Sigmoid colon (tissue), 6 donors: ENCODE measurements at regions not wholly inside any gene's neighbourhood (a gene's known extent, or its start where the extent isn't known, plus 50 kb on each side); places are given as distances from the start of the nearest gene placed in this dataset.

Experiments
- DNase-seq: peaks from one replicate; pipeline ENCODE4 v3.0.0-alpha.2; 2019
- H3K27ac ChIP-seq, 4 donors: fragments of 200-600 bp; sonication (generic); one replicate each; pipeline ENCODE4 v1.5.1; 2016 to 2019; ENCODE audit warnings: mild to moderate bottlenecking in 1 of 4
- H3K27me3 ChIP-seq, 3 donors: fragments of 200-600 bp; sonication (generic); one replicate each; pipeline ENCODE4 v1.5.1; 2019; ENCODE audit warnings: mild to moderate bottlenecking in 1 of 3
- H3K36me3 ChIP-seq, 4 donors: fragments of 200-600 bp; sonication (generic); one replicate each; pipeline ENCODE4 v1.5.1; 2016 to 2019
- H3K4me1 ChIP-seq, 4 donors: fragments of 200-600 bp; sonication (generic); one replicate each; pipeline ENCODE4 v1.5.1; 2017 to 2019
- H3K4me3 ChIP-seq, 4 donors: fragments of 200-600 bp; sonication (generic); one replicate each; pipeline ENCODE4 v1.5.1; 2017 to 2019; ENCODE audit warnings: mild to moderate bottlenecking in 2 of 4, moderate library complexity in 1 of 4
- H3K9me3 ChIP-seq, 4 donors: fragments of 200-600 bp in 3 of 4; sonication (generic) in 3 of 4; one replicate each; pipeline versions ENCODE4 v1.5.1 to v1.6.1; 2013 to 2019
- EP300 ChIP-seq, 4 donors: sonication (generic); formaldehyde crosslinking; IDR thresholded peaks; one replicate each; pipeline ENCODE4 v1.6.1; 2017; ENCODE audit warnings: antibody characterized with exemption in 4 of 4
- POLR2A ChIP-seq, 2 donors: fragments of 450-650 bp; IDR thresholded peaks; one replicate each; pipeline ENCODE4 v1.6.1; 2016; ENCODE audit warnings: antibody characterized with exemption in 2 of 2, mild to moderate bottlenecking in 2 of 2, moderate library complexity in 2 of 2
- POLR2AphosphoS5 ChIP-seq, 4 donors: sonication (generic); formaldehyde crosslinking; IDR thresholded peaks; one replicate each; pipeline ENCODE4 v1.6.1; 2017; ENCODE audit warnings: antibody characterized with exemption in 4 of 4
- WGBS, 2 donors: extraction: QIAGEN DNeasy Blood & Tissue Kit; methylation state at CpG; one replicate each; pipeline ENCODE4 v1.1.7; 2013; 5-methylcytosine and 5-hydroxymethylcytosine counted together
- intact Hi-C: fragments of 100-400 bp; cut with DNase I; formaldehyde crosslinking; loops from one replicate; pipeline ENCODE4 v1.15.1; 2023
- TF ChIP-seq, protein P1 (sequence below), 4 experiments: fragments of 450-650 bp in 3 of 4; fragments of 200-600 bp in 1 of 4; IDR thresholded peaks; one replicate each; pipeline ENCODE4 v1.5.1; 2016 to 2019; ENCODE audit warnings: antibody characterized with exemption in 4 of 4, mild to moderate bottlenecking in 3 of 4, moderate library complexity in 2 of 4
- donor health status: healthy with polysubstance abuse.
- donor health status: healthy.

DNA sequence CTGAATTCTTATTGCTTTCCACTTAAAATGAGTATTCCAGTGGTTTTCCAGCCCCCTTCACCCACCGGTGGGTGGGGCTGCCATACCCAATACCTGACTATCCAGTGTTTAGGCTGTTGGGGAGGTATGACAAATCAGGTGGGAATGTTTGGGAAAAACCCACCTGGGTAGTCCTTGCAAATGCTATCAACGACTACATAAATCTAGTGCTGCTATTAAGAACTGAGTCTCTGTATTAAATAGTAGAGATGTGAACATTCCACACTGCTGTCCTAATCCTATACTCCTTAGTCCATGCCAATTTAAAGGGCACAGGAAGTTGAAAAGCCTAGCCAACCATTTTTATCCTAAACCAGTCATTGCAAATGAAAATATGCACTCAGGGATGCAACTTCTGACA lies 126.6 kb downstream of the AXIN2 start:
- no peaks in the 10 kb centered on the region for H3K36me3 ChIP-seq
- intact Hi-C loops = no loop called here
- peaks cover 0 to 5% (median 0%) of the 10 kb centered on the region in 4 donors for H3K9me3 ChIP-seq
- H3K27ac ChIP-seq = no peak overlapping the region
- H3K4me3 ChIP-seq = no peak overlapping the region
- no peak for DNase-seq
- TF ChIP-seq, protein P1, sequence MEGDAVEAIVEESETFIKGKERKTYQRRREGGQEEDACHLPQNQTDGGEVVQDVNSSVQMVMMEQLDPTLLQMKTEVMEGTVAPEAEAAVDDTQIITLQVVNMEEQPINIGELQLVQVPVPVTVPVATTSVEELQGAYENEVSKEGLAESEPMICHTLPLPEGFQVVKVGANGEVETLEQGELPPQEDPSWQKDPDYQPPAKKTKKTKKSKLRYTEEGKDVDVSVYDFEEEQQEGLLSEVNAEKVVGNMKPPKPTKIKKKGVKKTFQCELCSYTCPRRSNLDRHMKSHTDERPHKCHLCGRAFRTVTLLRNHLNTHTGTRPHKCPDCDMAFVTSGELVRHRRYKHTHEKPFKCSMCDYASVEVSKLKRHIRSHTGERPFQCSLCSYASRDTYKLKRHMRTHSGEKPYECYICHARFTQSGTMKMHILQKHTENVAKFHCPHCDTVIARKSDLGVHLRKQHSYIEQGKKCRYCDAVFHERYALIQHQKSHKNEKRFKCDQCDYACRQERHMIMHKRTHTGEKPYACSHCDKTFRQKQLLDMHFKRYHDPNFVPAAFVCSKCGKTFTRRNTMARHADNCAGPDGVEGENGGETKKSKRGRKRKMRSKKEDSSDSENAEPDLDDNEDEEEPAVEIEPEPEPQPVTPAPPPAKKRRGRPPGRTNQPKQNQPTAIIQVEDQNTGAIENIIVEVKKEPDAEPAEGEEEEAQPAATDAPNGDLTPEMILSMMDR (IDR thresholded peaks at IDR 0.05) = no peak
- no peak for TF ChIP-seq POLR2AphosphoS5 (IDR thresholded peaks at IDR 0.05)
- TF ChIP-seq EP300 (IDR thresholded peaks at IDR 0.05) = no peak
- TF ChIP-seq POLR2A (IDR thresholded peaks at IDR 0.05) = no peak
- no peaks in the 10 kb centered on the region for H3K4me1 ChIP-seq
- H3K27me3 ChIP-seq = peaks cover 0 to 3% (median 0%) of the 10 kb centered on the region in 3 donors
- 91 to 92% methylated on average over 2 of the region's 2 CpGs for WGBS, 2 donors

DNA sequence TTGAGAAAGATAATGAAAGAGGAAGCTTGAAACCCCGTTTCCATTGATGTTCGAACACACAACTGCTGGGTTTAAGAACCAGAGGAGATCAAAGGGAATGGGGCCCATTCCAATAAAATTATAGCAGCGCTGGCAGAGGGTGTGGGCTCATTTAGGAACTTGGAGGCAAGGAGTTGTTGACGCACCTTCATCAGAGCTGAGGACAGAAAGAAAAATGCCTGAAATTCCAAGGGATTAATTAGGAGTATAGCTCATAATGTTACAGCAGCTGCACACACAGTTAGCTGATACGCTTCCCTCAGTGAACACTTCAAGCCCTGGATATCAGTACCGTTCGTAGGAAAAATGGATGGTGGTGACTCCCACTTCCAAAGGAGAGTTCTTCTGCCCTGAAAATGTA lies 127.2 kb downstream of the AXIN2 start:
- H3K27ac ChIP-seq = no peak overlapping the region
- TF ChIP-seq, protein P1 (IDR thresholded peaks at IDR 0.05) = no peak
- TF ChIP-seq POLR2AphosphoS5 (IDR thresholded peaks at IDR 0.05) = no peak
- no peak for TF ChIP-seq EP300 (IDR thresholded peaks at IDR 0.05)
- no peak for TF ChIP-seq POLR2A (IDR thresholded peaks at IDR 0.05)
- DNase-seq = no peak
- H3K36me3 ChIP-seq = no peaks in the 10 kb centered on the region
- peaks cover 0 to 3% (median 0%) of the 10 kb centered on the region in 3 donors for H3K27me3 ChIP-seq
- intact Hi-C loops = no loop called here
- peaks cover 0 to 5% (median 0%) of the 10 kb centered on the region in 4 donors for H3K9me3 ChIP-seq
- no peak overlapping the region for H3K4me3 ChIP-seq
- WGBS, 2 donors = 22 to 51% methylated on average over 7 of the region's 7 CpGs
- no peaks in the 10 kb centered on the region for H3K4me1 ChIP-seq

DNA sequence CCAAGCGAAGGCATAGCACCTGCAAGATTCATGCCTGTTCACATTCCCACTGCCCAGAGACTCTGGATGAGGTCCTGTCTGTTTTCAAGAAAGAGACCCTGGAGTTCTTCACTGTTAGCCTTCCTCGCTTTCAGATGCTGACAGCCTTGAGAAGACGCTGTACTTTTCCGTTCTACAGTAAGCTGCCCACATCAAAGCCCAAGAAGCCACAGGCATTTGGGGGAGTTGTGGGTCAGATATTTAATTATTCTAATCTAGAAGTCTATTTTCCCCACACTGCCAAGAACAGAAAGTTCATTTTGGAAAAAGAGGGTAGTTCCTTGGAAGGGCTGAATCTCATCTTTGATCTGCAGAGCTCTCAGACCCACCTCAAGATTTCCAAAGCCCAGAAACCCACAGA lies 127.9 kb downstream of the AXIN2 start:
- peaks cover 0 to 5% (median 0%) of the 10 kb centered on the region in 4 donors for H3K9me3 ChIP-seq
- no peaks in the 10 kb centered on the region for H3K4me1 ChIP-seq
- intact Hi-C loops = no loop called here
- 74 to 91% methylated on average over 4 of the region's 4 CpGs for WGBS, 2 donors
- no peak overlapping the region for H3K27ac ChIP-seq
- no peak overlapping the region for H3K4me3 ChIP-seq
- TF ChIP-seq, protein P1 (IDR thresholded peaks at IDR 0.05) = no peak
- no peak for TF ChIP-seq POLR2AphosphoS5 (IDR thresholded peaks at IDR 0.05)
- TF ChIP-seq EP300 (IDR thresholded peaks at IDR 0.05) = no peak
- no peak for TF ChIP-seq POLR2A (IDR thresholded peaks at IDR 0.05)
- H3K36me3 ChIP-seq = no peaks in the 10 kb centered on the region
- DNase-seq = no peak
- H3K27me3 ChIP-seq = peaks cover 0 to 3% (median 0%) of the 10 kb centered on the region in 3 donors

DNA sequence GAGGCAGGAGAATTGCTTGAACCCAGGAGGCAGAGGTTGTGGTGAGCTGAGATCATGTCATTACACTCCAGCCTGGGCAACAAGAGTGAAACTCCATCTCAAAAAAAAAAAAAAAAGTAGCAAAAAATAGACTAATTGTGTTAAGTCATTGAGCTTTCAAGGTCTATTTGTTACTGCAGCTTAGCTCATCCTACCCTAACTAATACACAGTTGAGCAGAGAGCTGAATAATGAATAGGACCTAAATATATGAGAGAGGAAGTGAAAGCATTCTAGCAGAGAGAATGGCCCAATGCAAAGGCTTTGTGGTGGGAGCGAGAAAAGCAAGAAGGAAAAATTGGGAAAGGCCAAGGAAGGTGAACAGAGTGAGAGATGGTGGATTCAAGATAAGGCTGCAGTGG lies 128.3 kb downstream of the AXIN2 start:
- Histone ChIP-seq H3K4me3 (no peak overlapping the region), H3K4me1 (no peaks in the 10 kb centered on the region), H3K27ac (no peak overlapping the region), H3K36me3 (no peaks in the 10 kb centered on the region), H3K27me3 (peaks cover 0 to under 1% (median 0%) of the 10 kb centered on the region in 3 donors), H3K9me3 (peaks cover 0 to 5% (median 0%) of the 10 kb centered on the region in 4 donors)
- DNase-seq = no peak
- WGBS, 2 donors = 91 to 98% methylated on average over 1 of the region's 1 CpG
- intact Hi-C loops = no loop called here
- no peak for TF ChIP-seq POLR2A (IDR thresholded peaks at IDR 0.05)
- TF ChIP-seq, protein P1 (IDR thresholded peaks at IDR 0.05) = no peak
- no peak for TF ChIP-seq POLR2AphosphoS5 (IDR thresholded peaks at IDR 0.05)
- no peak for TF ChIP-seq EP300 (IDR thresholded peaks at IDR 0.05)

GRCh38 chr17:65431116-65431515 lies 130.3 kb downstream of the AXIN2 start:
- H3K36me3 ChIP-seq = no peaks in the 10 kb centered on the region
- DNase-seq = no peak
- TF ChIP-seq POLR2AphosphoS5 (IDR thresholded peaks at IDR 0.05) (no peak), EP300 (IDR thresholded peaks at IDR 0.05) (no peak), POLR2A (IDR thresholded peaks at IDR 0.05) (no peak)
- TF ChIP-seq, protein P1 (IDR thresholded peaks at IDR 0.05) = no peak
- no peaks in the 10 kb centered on the region for H3K27me3 ChIP-seq
- H3K9me3 ChIP-seq = peaks cover 0 to 8% (median 0%) of the 10 kb centered on the region in 4 donors
- 88 to 91% methylated on average over 7 of the region's 7 CpGs for WGBS, 2 donors
- no peaks in the 10 kb centered on the region for H3K4me1 ChIP-seq
- H3K4me3 ChIP-seq = no peak overlapping the region
- intact Hi-C loops = no loop called here
- H3K27ac ChIP-seq = no peak overlapping the region
